ENCODE measurements at regions not wholly inside any gene's neighbourhood (a gene's known extent, or its start where the extent isn't known, plus 50 kb on each side); places are given as distances from the start of the nearest gene placed in this dataset.

DNA sequence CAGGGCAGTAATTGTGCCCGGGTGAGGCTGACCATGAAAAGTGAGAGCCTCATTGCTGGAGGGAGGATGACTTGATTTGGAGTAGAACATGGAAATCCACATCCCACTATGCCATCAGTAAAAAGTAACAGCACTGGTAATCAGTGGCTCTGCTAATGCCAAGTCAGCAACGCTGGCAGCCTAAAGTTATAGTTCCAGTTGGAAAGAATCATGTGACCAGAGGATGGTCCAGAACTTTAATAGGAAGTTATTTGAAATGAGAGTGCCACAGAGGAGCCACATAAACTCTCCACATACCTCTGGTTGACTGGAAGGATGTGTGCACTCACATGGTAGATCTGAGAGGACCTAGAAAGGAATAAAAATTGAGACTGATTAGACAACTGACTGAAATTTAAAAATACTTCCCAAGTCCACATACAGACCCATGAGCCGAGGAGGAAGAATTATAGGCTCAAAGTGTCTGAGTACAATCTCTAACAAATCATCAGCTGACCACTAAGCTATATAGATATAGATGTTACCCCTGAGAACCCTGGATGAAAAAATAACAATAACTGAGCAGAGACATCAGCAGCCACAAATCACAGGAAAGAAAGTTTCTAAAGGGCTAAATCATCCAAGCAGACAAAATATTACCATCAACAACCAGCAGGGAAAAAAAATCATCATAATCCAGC is 346.8 kb downstream of the STK39 start:
- DNase-seq = no peak

DNA sequence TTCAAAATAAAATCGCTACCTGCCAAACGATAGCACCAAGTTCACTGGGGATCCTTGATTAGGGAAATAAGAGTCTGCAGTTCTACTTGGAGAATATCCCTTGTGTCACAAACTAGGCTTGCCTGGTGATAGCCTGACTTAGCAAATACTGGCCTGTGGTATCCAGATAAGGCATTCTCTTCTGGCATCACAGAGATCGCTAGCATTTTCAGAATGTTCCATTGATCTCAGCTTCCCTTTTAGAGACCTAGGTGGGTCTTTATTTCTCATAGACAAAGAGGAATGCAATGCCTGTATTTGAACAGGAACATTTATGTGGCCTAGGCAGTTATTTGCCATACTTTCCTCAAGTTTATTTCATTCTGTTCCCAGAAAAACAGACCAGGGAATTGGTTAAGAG is 349.1 kb downstream of the STK39 start:
- no peak for DNase-seq

DNA sequence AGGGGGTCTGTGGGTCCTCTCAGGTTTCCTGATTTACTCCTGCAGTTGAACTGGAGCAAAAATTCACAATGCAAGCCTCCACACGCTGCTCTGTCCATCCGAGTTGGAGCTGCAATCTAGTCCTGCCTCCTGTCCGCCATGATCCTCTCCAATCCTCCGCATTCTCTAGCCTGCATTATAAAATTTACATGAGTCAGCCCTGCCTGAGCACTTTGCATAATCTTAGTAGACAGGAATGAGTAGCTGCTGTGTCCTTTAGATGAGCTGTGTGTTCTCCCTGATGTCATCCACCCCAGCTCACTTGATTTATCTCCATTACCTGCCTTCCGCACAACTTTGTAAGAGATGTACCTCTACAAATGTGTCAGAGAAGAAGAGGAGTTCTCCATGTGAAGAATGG is 355.6 kb downstream of the STK39 start:
- no peak for DNase-seq

DNA sequence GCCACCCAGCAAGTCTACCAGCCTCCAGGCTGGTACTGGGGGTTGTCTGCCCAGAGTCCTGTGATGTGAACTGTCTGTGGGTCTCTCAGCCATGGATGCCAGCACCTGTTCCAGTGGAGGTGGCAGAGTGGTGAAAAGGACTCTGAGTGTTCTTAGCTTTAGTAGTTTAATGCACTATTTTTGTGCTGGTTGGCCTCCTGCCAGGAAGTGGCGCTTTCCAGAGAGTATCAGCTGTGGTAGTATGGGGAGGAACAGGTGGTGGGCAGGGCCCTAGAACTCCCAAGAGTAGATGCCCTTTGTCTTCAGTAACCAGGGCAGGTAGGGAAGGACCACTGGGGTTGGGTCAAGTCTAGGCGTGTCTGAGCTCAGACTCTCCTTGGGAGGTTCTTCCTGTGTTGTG is 356.7 kb downstream of the STK39 start:
- DNase-seq = no peak

DNA sequence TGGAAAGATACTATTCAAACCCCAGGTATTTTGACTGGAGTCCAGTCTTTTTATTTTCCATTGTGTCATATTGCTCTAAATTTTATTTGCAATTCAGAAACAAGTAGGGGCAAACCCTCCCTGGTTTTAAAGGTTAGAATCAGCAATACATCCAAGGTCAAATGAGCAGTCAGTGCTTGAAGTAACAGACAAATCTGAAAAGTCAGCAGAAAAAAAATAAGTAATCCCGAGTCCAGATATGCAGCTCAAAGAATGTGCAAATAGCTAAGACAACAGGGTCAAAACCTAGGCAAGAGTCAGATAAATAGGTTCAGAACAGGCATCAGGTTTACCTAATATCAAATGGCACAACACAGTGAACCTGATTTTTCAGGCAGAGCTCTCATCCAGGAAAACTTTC is 367.0 kb downstream of the STK39 start:
- no peak for DNase-seq

DNA sequence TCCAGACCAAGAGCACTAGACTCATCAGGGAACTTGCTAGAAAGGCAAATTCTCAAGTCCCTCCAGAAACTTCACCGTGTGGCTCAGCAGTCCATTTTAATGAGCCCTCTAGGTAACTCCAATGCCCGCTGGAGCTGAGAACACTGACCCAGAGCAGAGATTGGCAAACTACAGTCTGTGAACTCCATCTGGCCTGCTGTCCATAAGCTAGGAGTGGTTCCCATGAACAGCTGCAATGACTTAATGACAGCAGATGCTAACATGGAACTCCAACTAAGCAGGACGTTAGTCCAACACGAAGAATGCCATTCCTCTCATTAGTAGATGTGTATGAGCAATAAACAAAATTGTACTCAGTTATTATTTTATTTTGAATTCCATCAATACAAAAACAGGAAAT is 371.9 kb downstream of the STK39 start:
- DNase-seq = no peak

DNA sequence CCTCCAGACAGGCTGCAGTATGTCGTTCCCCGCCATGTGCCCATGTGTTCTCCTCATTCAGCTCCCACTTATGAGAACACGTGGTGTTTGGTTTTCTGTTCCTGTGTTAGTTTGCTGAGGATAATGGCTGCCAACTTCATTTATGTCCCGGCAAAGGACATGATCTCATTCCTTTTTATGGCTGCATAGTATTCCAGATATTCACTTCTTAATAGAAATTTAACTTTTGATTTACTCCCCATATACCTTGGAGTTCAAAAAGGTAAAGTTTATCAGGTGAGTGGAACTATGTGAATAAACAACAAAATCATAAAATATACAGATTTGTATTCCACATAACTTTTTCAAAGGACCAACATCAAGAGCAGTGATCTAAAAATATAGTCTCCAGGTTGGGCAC is 372.6 kb downstream of the STK39 start:
- no peak for DNase-seq

DNA sequence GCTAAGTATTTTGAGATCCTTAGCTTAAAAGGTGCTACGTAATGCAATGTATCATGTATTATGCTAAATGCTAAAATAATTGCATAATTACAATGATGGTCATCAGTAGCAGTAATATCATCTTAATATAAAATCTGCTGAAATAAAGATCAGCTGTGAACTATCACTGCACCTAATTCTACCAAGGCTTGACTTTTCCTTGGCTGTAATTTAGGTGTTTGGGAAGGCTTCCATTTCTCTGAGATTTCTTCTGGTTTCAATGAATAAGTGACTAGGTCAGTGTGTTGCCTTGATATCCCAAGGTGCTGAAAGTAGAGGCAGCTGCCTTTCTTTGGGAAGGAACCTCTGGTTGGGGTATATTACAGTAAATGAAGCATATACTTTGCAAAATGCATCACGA is 376.1 kb downstream of the STK39 start:
- no peak for DNase-seq

DNA sequence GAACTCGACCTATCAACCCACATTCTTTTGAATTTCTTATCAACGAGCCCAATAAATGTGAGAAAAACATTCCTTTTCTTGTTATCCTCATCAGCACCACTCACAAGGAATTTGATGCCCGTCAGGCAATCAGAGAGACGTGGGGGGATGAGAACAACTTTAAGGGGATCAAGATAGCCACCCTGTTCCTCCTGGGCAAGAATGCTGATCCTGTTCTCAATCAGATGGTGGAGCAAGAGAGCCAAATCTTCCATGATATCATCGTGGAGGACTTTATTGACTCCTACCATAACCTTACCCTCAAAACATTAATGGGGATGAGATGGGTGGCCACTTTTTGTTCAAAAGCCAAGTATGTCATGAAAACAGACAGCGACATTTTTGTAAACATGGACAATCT is 378.2 kb downstream of the STK39 start:
- DNase-seq = no peak

DNA sequence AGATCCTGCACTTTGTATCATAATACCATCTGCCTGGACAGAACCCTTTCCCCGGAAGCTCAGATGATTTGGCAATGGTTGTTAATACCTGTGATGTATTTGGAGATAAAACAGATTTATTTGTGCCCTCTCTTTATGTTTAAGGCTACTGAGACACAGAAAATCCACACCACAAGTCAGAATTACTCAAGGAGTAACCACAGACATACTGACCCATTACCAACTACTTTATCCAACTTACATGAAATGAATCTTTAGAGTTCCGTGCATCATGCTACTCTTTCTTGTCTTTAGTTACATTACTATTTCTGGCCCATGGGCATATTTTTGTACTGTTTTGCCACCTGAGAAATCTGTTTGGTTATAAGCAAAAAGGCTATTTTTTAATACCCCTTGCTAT is 384.0 kb downstream of the STK39 start:
- no peak for DNase-seq

DNA sequence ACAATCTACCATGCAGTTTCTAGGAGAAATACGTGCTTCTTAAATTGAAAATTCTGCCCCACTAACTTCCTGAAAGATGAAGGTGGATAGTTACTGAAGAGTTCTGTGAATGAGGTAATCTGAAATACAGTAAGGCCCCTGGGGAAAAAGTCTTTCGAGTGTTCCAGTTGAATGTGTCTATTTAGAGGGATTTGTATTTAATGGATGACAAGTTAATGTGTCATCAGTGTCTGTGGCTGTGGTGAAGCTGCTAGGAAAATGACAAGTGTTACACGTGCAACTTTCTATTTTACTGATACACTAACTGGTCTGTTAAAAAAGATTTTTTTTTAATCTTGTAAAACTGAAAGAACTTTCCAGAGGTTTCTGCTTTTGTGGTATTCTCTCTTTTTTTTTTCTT is 384.6 kb downstream of the STK39 start:
- no peak for DNase-seq

DNA sequence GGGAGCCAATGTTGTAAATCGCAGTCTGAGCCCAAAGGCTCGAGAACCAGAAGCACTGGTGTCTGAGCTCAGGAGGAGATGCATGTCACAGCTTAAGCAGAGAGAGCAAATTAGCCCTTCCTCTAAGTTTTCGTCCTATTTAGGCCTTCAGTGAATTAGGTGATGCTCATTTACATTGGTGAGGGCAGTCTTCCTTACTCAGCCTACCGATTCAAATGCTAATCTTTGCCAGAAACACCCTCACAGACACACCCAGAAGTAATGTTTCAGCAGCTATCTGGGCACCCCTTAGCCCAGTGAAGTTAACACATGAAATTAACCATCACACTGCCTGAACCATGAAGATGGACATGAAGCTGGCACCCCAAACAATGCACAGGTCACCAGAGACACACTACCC is 385.1 kb downstream of the STK39 start:
- no peak for DNase-seq

DNA sequence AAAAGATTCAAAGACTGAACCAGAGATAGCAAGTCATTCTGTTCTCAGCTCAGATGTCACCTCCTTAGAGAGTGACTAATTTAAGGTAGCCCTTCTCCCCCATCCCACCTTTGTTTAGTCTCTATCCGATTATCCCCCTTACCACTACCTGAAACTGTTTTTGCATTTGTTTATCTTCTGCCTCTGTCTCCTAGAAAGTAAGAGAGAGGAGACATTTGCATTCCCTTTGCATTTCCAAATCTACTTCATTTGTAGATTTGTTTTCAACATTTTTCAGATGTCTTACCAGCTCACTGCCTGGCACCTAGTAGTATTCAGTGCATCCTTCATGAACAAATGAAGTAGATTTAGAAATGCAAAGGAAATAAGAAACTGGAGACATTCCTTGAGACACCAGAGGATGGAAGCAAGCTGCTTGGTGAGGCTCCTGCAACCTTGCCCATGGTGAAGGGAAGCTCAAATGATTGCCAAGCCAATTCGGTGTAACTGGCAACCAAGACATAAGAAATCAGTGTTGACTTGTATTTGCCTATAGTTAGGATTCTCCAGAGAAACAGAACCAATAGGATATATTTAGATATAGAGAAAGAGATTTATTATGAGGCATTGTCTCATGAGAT is 385.7 kb downstream of the STK39 start:
- DNase-seq = no peak

DNA sequence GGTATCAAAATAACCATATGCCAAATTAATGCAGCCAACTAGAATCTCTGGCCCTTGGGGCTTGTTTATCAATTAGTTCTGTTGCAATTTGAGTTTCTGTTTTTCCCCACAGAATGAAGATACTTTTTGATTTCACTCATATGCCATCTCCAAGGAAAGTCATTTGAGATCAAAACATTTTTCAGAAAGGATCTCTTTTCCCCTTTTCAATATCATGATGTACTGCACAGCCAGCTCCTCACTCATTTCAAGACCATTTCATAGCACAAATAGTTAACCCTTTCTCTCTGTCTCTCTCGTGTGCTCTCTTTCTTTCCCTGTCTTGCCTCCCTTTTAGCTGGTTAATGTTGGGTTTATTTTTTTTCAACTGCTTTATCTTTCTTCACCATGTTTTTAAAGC is 387.3 kb downstream of the STK39 start:
- DNase-seq = no peak

DNA sequence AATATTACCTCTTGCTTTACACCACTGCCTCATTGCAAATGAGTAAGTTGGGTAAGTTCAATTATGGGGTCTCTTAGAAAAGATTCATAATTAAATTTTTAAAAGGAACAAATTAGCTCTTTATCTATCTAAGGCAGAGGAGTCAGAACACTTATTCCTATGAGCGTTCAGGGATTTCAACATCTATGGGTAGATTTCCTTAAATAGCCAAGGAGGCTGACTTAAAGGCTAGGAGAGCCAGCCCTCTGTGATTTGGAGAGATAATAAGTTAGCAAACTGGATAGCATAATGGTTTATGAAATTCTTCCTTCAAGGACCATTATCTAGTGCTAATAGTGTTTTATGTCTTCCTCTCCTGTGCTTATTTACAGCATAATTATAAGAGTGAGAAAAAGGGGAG is 387.7 kb downstream of the STK39 start:
- no peak for DNase-seq

DNA sequence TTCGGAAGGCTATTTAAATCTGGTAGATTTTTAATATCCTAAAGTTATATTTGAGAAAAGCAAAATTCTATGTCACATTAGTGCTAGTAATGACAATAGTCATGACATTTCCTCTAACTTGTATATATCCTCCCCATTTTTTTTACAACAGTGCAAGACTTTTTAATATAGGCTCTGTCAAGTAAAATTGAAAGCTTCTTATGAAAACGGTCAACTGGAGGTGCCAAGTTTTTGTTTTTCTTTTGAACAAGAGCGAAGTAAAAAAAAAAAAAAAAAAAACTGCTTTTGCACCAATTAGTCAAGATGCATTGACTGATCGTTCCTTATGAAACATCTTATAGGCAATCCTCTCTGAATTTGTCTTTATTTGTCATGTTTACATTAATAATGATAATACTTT is 389.3 kb downstream of the STK39 start:
- no peak for DNase-seq

DNA sequence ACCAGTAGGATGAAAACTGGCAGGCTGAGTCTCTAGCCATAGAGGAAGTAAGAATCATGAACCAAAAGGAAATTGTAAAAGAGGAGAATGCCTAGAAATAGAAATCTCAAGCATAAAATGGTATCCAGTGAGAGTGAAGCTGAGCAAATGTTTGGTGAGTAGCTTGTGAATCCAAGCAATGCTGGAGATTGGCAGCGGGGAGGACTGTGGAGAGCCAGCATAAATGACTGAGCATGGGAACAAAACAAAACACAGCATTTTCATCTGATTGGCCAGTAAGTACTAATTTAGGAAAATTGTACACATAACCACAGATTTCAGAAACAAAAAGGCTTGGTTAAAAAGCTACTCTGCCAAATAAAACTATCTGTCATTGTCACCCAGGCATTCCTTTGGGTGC is 390.0 kb downstream of the STK39 start:
- DNase-seq = no peak

DNA sequence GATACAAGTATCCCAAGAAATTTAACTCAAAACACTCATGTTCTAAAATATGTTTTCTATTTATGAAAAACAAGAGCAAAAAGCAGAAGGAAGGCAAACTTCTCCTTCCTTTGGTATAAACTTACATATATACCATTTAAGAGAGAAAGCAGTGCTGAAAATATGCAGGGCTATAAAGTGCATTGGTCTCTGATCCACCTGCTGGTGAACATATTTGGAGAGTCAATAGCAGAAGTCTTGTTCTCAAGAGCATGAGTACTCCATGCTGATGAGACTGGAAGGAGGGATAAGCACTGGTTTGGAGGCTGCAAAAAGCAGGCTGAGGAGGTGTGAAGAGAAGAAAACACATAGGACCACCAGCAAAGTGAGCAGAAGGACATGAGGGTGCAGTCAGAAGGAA is 391.2 kb downstream of the STK39 start:
- DNase-seq = no peak

DNA sequence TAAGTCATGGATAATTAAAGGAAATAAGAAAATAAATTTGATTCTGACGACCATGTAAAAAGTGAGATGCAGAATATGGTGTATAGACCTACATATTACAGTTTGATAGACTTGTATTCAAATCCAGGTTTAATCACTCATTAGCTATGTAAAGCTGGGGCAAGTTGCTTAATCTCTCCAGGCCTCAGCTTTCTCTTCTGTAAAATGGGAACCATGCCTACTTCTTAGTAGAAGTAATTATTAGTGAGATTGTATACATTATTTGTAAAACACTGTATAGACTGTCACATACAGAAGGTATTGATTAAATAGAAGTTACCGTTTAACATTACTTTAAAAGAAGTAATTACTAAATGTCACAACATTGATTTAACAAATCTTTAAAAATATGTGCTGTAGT is 392.2 kb downstream of the STK39 start:
- DNase-seq = no peak

DNA sequence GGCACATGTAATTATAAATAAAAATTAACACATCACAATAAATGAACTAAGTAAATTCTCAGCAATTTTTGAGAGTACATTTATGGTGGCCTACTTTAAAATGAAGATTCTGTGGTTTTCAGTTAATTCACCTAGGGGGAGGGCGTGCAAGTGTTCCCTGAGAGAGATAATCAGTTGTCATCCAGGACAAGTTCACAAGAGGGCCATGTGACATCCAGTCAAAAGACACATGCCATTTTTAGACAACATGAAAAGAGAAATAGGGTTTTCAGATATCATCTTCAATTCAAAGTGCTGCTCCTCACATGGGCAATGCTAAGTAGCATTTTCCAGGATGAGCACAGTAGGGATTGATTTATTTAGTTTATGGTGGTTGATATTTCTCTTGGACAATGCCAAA is 393.7 kb downstream of the STK39 start:
- DNase-seq = no peak

DNA sequence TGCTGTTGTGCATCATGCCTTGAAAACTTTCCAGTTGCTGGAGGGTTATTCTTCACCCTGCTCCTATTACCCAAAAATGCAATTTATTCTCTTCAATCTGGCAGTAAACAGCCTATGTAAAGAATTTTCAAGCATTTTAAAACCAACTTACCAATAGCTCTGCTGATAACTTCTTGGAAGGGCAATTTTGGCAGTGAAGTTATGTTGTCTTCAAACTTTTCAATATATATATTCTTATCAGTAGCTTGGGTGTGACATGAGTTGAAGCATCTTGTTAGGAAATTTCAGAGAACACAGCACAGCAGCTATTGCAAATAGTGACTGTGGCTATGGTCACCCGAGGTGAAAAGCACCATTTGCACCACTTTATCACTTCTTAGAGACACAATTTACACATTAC is 395.5 kb downstream of the STK39 start:
- no peak for DNase-seq

DNA sequence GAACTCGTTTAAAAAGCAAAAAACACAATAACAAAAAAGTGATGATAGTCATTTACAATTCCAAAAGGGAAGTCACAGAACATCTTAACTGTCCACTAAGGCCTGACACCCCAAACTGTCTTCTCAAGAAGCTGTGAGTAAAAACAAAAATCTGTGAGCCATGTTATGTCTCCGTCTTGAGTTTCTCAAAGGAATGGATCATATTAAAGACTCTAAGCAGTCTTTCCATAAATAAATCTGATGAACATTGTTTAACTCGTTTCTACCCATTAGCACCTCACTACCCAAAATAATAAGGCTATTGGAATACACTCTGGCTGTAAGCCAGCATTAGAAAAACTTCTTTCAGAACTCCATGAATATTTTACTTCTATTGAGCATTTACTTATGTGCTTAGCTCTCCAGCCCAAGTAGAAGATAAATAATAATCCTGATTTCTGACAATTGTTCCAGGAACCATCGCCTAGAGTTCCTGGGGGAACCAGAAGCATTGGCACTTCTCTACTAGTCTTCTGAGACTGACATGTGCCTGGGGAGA is 396.0 kb downstream of the STK39 start:
- DNase-seq = no peak

DNA sequence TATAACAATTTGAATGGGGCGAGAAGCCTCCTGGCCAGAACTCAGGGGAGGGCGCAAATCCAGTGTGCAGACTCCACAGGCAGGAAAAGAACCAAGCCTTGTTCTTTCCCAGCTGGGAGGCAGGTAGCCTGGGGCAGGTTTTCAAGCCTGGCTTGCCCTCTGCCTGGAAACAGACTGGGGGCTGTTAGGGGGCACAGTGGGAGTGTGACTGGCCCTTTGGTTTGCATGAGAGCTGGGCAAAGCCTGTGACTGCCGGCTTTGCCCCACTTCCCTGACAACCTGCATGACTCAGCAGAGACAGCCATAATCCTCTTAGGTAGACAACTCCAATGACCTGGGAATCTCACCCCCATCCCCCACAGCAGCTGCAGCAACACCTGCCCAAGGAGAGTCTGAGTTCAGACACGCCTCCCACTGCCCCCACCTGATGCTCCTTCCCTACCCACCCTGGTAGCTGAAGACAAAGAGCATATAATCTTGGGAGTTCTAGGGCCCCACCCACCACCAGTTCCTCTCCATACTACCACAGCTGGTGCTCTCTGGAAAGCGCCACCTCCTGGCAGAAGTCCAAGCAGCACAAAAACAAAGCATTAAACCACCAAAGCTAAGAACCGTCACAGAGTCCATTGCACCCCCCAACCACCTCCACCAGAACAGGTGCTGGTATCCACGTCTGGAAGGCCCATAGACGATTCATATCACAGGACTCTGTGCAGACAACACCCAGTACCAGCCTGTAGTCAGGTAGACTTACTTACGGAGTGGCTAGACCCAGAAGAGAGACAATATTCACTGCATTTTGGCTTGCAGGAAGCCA is 402.5 kb downstream of the STK39 start:
- no peak for DNase-seq

Measured in muscle of arm (tissue), 1 donor.